ENCODE measurements at regions not wholly inside any gene's neighbourhood (a gene's known extent, or its start where the extent isn't known, plus 50 kb on each side); places are given as distances from the start of the nearest gene placed in this dataset.

DNA sequence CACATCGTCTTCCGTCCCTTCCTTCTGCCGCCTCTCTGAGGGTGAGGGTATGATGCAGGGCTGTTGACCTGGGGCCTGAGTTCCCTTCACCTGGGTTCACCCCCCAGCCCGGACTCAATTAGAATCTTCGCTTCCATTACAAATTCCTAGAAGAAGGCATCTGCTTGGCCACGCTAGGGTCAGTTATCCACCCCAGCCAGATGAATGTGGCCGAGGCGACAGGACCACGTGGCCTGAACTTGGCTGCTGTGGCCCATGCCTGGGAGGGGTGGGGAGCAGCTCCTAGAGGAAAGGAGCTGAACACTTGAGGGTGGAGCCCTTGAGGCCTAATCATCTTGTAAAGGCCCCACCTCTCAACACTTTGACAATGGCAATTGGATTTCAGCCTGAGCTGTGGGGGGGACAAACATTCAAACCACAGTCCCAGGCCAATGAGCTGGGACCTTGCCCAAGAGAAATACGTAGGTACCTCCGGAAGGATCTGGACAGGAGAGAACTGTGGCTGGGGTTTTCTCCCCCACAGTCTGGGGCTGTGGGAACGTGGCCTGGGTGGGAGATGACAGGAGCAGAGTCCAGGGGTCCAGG, 90.6 kb upstream of the ADAMTS2 start:
- no peak for DNase-seq (ENCODE audit: low spot score)
- BruUV-seq (replicated peaks), result no TSS peak
- TF ChIP-seq EZH2phosphoT487 (IDR thresholded peaks at IDR 0.05; ENCODE audit: borderline replicate concordance, low read depth, low read length), result no peak
- no peak for TF ChIP-seq CTCF (conservative IDR thresholded peaks at IDR 0.05; ENCODE audit: low read length)
- Histone ChIP-seq H3K9me3 (ENCODE audit: low read length) (no peaks in the 10 kb centered on the region), H3K27ac (ENCODE audit: low read depth, low read length, poor library complexity, severe bottlenecking) (no peak overlapping the region), H3K9me2 (ENCODE audit: insufficient read depth, low read length) (no peaks in the 10 kb centered on the region), H3K79me2 (ENCODE audit: insufficient read depth, low read depth, low read length) (no peaks in the 10 kb centered on the region), H3K4me1 (ENCODE audit: insufficient read depth, low read length, poor library complexity, severe bottlenecking) (no peaks in the 10 kb centered on the region), H3K36me3 (ENCODE audit: insufficient read depth, low read length) (no peaks in the 10 kb centered on the region), H3K4me3 (ENCODE audit: low read depth, low read length, poor library complexity, severe bottlenecking) (no peak overlapping the region), H4K20me1 (ENCODE audit: insufficient read depth, low read length) (no peaks in the 10 kb centered on the region), H2AFZ (ENCODE audit: low read length) (no peak overlapping the region), H3K4me2 (ENCODE audit: low read length) (no peak overlapping the region)
- CTCF ChIA-PET (ENCODE audit: unreplicated experiment), result no interaction called here
- intact Hi-C loops (cut with micrococcal nuclease; ENCODE audit: unreplicated experiment), result no loop called here
- POLR2A ChIA-PET, result no interaction called here

GRCh38 chr5:179435181-179435580, 89.9 kb upstream of the ADAMTS2 start:
- DNase-seq (ENCODE audit: low spot score), result no peak
- H3K9me2 ChIP-seq (ENCODE audit: insufficient read depth, low read length), result no peaks in the 10 kb centered on the region
- intact Hi-C loops (cut with micrococcal nuclease; ENCODE audit: unreplicated experiment), result no loop called here
- TF ChIP-seq EZH2phosphoT487 (IDR thresholded peaks at IDR 0.05; ENCODE audit: borderline replicate concordance, low read depth, low read length) (no peak), CTCF (conservative IDR thresholded peaks at IDR 0.05; ENCODE audit: low read length) (no peak)
- H3K4me1 ChIP-seq (ENCODE audit: insufficient read depth, low read length, poor library complexity, severe bottlenecking), result no peaks in the 10 kb centered on the region
- ChIA-PET CTCF (ENCODE audit: unreplicated experiment) (no interaction called here), POLR2A (no interaction called here)
- H3K4me2 ChIP-seq (ENCODE audit: low read length), result no peak overlapping the region
- no peaks in the 10 kb centered on the region for H3K79me2 ChIP-seq (ENCODE audit: insufficient read depth, low read depth, low read length)
- H3K36me3 ChIP-seq (ENCODE audit: insufficient read depth, low read length), result no peaks in the 10 kb centered on the region
- no peak overlapping the region for H2AFZ ChIP-seq (ENCODE audit: low read length)
- H3K27ac ChIP-seq (ENCODE audit: low read depth, low read length, poor library complexity, severe bottlenecking), result no peak overlapping the region
- no peak overlapping the region for H3K4me3 ChIP-seq (ENCODE audit: low read depth, low read length, poor library complexity, severe bottlenecking)
- H3K9me3 ChIP-seq (ENCODE audit: low read length), result no peaks in the 10 kb centered on the region
- no peaks in the 10 kb centered on the region for H4K20me1 ChIP-seq (ENCODE audit: insufficient read depth, low read length)
- BruUV-seq (replicated peaks), result no TSS peak

GRCh38 chr5:179432547-179432946, 87.3 kb upstream of the ADAMTS2 start:
- no peaks in the 10 kb centered on the region for H4K20me1 ChIP-seq (ENCODE audit: insufficient read depth, low read length)
- no peaks in the 10 kb centered on the region for H3K4me1 ChIP-seq (ENCODE audit: insufficient read depth, low read length, poor library complexity, severe bottlenecking)
- H3K36me3 ChIP-seq (ENCODE audit: insufficient read depth, low read length), result no peaks in the 10 kb centered on the region
- H3K9me2 ChIP-seq (ENCODE audit: insufficient read depth, low read length), result no peaks in the 10 kb centered on the region
- no peaks in the 10 kb centered on the region for H3K9me3 ChIP-seq (ENCODE audit: low read length)
- no peak overlapping the region for H2AFZ ChIP-seq (ENCODE audit: low read length)
- no peak overlapping the region for H3K27ac ChIP-seq (ENCODE audit: low read depth, low read length, poor library complexity, severe bottlenecking)
- ChIA-PET CTCF (ENCODE audit: unreplicated experiment) (no interaction called here), POLR2A (interaction anchor here (0.7 to 1.0 kb wide), 2 partner anchors 41 to 95 kb away, joined by 3 read pairs; no protein-coding TSS in a partner anchor)
- H3K79me2 ChIP-seq (ENCODE audit: insufficient read depth, low read depth, low read length), result no peaks in the 10 kb centered on the region
- no peak for DNase-seq (ENCODE audit: low spot score)
- BruUV-seq (replicated peaks), result no TSS peak
- TF ChIP-seq EZH2phosphoT487 (IDR thresholded peaks at IDR 0.05; ENCODE audit: borderline replicate concordance, low read depth, low read length) (no peak), CTCF (conservative IDR thresholded peaks at IDR 0.05; ENCODE audit: low read length) (no peak)
- no peak overlapping the region for H3K4me3 ChIP-seq (ENCODE audit: low read depth, low read length, poor library complexity, severe bottlenecking)
- H3K4me2 ChIP-seq (ENCODE audit: low read length), result no peak overlapping the region
- intact Hi-C loops (cut with micrococcal nuclease; ENCODE audit: unreplicated experiment), result no loop called here

Measured in OCI-LY7 (cell line).